Ovary (tissue), 3 donors: ENCODE measurements at regions not wholly inside any gene's neighbourhood (a gene's known extent, or its start where the extent isn't known, plus 50 kb on each side); places are given as distances from the start of the nearest gene placed in this dataset.

Experiments used
- EP300 ChIP-seq: sonication (generic); formaldehyde crosslinking; IDR thresholded peaks from one replicate; pipeline ENCODE4 v1.6.1; 2017; ENCODE audit warnings: antibody characterized with exemption
- TF ChIP-seq, protein P1 (sequence below), 3 donors: fragments of 450-650 bp in 2 of 3; fragments of 200-600 bp in 1 of 3; IDR thresholded peaks; one replicate each; pipeline versions ENCODE4 v1.5.1 to v1.8.0; 2016 to 2022; ENCODE audit warnings: antibody characterized with exemption in 3 of 3, mild to moderate bottlenecking in 1 of 3
- donor health status: DM: no; HTN: no; CAD: no.

DNA sequence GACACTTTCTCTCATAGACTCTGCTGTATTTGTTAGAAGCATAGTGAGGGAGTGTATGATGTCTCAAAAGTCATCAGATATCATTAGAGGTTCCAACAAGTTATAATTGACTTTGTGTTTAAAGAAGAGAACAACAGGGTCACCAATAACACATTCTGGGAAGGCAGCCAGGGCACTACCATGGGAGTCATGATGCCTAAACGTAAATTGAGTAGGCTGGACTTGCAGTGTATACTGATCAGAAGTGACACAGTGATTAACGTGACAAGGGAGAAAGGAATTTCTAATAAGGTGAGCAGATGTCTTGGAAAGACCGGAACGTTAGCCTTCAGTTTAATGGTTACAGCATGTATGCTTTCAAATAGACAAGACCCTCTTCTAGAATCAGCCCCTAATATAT, 973.2 kb downstream of the NCAM2 start:
- TF ChIP-seq EP300: no peak
- TF ChIP-seq, protein P1, sequence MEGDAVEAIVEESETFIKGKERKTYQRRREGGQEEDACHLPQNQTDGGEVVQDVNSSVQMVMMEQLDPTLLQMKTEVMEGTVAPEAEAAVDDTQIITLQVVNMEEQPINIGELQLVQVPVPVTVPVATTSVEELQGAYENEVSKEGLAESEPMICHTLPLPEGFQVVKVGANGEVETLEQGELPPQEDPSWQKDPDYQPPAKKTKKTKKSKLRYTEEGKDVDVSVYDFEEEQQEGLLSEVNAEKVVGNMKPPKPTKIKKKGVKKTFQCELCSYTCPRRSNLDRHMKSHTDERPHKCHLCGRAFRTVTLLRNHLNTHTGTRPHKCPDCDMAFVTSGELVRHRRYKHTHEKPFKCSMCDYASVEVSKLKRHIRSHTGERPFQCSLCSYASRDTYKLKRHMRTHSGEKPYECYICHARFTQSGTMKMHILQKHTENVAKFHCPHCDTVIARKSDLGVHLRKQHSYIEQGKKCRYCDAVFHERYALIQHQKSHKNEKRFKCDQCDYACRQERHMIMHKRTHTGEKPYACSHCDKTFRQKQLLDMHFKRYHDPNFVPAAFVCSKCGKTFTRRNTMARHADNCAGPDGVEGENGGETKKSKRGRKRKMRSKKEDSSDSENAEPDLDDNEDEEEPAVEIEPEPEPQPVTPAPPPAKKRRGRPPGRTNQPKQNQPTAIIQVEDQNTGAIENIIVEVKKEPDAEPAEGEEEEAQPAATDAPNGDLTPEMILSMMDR (IDR thresholded peaks at IDR 0.05): no peak
